ENCODE measurements at regions not wholly inside any gene's neighbourhood (a gene's known extent, or its start where the extent isn't known, plus 50 kb on each side); places are given as distances from the start of the nearest gene placed in this dataset.

DNA sequence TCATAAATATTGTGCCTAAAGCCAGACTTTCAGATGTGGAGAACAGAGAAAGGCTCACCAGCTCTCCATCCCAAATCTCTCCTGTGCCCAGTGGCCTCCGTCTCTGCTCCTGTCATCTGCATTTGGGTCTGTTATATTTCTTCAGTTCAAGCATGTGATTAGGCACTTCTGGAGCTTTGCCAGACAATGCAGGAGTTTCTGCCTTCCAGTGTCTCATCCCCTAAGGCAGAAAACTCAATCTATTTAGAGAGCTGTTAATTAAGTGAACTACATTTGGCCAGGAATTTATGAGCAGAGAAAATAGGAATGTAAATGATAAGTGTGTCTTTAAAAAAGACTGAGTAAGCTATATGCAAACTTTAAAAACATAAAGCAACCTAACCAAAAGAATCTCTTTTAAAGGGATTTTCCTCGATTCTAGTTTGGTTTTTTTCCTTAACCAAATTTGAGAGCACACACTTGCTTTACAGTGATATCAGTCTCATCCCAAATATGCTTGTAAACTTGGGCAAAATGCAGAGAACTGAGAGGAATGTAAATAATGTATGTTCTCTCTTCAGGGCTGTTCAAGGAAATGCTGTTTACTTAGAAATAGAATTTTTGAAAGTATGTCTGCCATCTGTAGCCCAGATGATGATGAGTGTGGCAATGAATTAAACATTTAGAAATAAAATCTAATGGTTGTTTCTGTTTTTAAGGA, 113.9 kb downstream of the ELOVL4 start:
- Mint-ChIP-seq H3K4me1 (no peaks in the 10 kb centered on the region), H3K36me3 (ENCODE audit: low read depth) (no peaks in the 10 kb centered on the region), H3K4me3 (no peak overlapping the region), H3K9me3 (ENCODE audit: low read depth) (no peaks in the 10 kb centered on the region), H3K27me3 (peaks cover 21% of the 10 kb centered on the region), H3K27ac (no peak overlapping the region)
- ChIA-PET POLR2A (no interaction called here), CTCF (no interaction called here)
- intact Hi-C loops (cut with DNase I, micrococcal nuclease), result no loop called here
- no peak for DNase-seq
- no peak for ATAC-seq

GRCh38 chr6:79832723-79833122, 114.6 kb downstream of the ELOVL4 start:
- ChIA-PET POLR2A (no interaction called here), CTCF (interaction anchor here (2.1 kb wide), 1 partner anchor 9 kb away, joined by 6 read pairs; no protein-coding TSS in a partner anchor)
- no peaks in the 10 kb centered on the region for H3K9me3 Mint-ChIP-seq (ENCODE audit: low read depth)
- DNase-seq (no peak), ATAC-seq (no peak)
- H3K36me3 Mint-ChIP-seq (ENCODE audit: low read depth), result no peaks in the 10 kb centered on the region
- peaks cover 22% of the 10 kb centered on the region for H3K27me3 Mint-ChIP-seq
- H3K4me1 Mint-ChIP-seq, result no peaks in the 10 kb centered on the region
- no peak overlapping the region for H3K4me3 Mint-ChIP-seq
- no peak overlapping the region for H3K27ac Mint-ChIP-seq
- intact Hi-C loops (cut with DNase I, micrococcal nuclease), result no loop called here

DNA sequence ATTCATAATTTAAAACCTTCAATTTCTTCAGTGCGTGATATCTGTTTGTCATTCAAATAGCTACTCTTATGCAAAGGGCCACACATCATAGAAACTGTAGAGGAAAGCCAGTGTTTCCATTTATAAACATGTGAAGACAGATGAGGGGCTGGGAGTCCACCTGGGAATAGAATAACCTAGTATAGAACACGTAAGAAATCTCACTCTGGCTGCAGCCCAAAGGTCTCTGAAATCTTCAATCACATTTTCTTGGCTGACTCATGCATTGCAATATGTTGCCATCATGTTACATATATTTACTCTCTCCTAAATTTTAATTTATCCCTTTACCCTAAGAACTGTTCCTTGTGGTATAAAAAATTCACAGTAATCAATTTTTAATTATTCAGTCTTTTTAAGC, 123.2 kb downstream of the ELOVL4 start:
- ChIA-PET CTCF (interaction anchor here (1.0 to 1.8 kb wide), 2 partner anchors 11 to 16 kb away, joined by 3 to 11 read pairs; no protein-coding TSS in a partner anchor), POLR2A (no interaction called here)
- Mint-ChIP-seq H3K4me1 (no peaks in the 10 kb centered on the region), H3K36me3 (ENCODE audit: low read depth) (no peaks in the 10 kb centered on the region), H3K4me3 (no peak overlapping the region), H3K9me3 (ENCODE audit: low read depth) (no peaks in the 10 kb centered on the region), H3K27me3 (peaks cover 18% of the 10 kb centered on the region), H3K27ac (no peak overlapping the region)
- no peak for ATAC-seq
- intact Hi-C loops (cut with DNase I, micrococcal nuclease), result no loop called here
- no peak for DNase-seq

- no peak overlapping the region for H3K27ac Mint-ChIP-seq
- intact Hi-C loops (cut with DNase I, micrococcal nuclease), result no loop called here
- ChIA-PET CTCF (interaction anchor here (0.5 kb wide), 1 partner anchor 188 kb away, joined by 5 read pairs; no protein-coding TSS in a partner anchor), POLR2A (no interaction called here)
- DNase-seq (no peak), ATAC-seq (no peak)
- peaks cover 12% of the 10 kb centered on the region for H3K27me3 Mint-ChIP-seq
- H3K4me3 Mint-ChIP-seq, result no peak overlapping the region
- H3K36me3 Mint-ChIP-seq (ENCODE audit: low read depth), result no peaks in the 10 kb centered on the region
- H3K4me1 Mint-ChIP-seq, result no peaks in the 10 kb centered on the region
- H3K9me3 Mint-ChIP-seq (ENCODE audit: low read depth), result no peaks in the 10 kb centered on the region
These were observed 125.5 kb downstream of the ELOVL4 start for GRCh38 chr6:79821859-79822258.

DNA sequence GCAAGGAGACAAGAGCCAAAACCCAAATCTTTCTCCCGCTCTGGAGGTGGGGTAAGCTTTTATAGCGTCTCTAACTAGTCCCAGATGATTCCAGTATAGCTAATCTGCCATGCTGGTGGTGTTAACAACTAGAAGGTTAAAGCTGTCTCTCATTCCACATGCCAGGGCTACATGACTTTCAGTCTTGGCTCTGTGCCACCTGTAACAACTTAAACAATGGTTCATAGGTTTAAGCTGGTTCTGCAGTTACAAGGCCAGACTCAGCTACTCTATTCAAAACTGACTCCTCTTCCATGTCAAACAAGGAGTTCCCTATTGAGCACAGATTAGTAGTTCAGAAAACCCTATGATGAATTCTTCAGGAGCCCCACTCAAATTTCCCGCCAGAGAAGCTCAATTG, 128.9 kb downstream of the ELOVL4 start:
- no peaks in the 10 kb centered on the region for H3K9me3 Mint-ChIP-seq (ENCODE audit: low read depth)
- no peak for ATAC-seq
- no peak overlapping the region for H3K27ac Mint-ChIP-seq

GRCh38 chr6:79814940-79815339, 132.4 kb downstream of the ELOVL4 start:
- ATAC-seq, result no peak
- ChIA-PET POLR2A (no interaction called here), CTCF (interaction anchor here (0.7 kb wide), 1 partner anchor 43 kb away, joined by 3 read pairs; no protein-coding TSS in a partner anchor)
- no peaks in the 10 kb centered on the region for H3K4me1 Mint-ChIP-seq
- peaks cover 4% of the 10 kb centered on the region for H3K27me3 Mint-ChIP-seq
- H3K4me3 Mint-ChIP-seq, result no peak overlapping the region
- DNase-seq, result no peak
- no peak overlapping the region for H3K27ac Mint-ChIP-seq
- no peaks in the 10 kb centered on the region for H3K9me3 Mint-ChIP-seq (ENCODE audit: low read depth)
- intact Hi-C loops (cut with DNase I, micrococcal nuclease), result loop anchor here (1.0 to 2.0 kb wide), 3 partner anchors 37 to 244 kb away; no protein-coding TSS in a partner anchor
- H3K36me3 Mint-ChIP-seq (ENCODE audit: low read depth), result no peaks in the 10 kb centered on the region

More for the DNA sequence above, 128.9 kb downstream of the ELOVL4 start:
- intact Hi-C loops (cut with DNase I, micrococcal nuclease), result no loop called here
- ChIA-PET CTCF (interaction anchor here (0.9 to 1.2 kb wide), 2 partner anchors 13 to 52 kb away, joined by 3 to 4 read pairs; no protein-coding TSS in a partner anchor), POLR2A (interaction anchor here (0.6 to 0.7 kb wide), 2 partner anchors 164 to 305 kb away, joined by 3 read pairs; no protein-coding TSS in a partner anchor)
- H3K4me1 Mint-ChIP-seq, result no peaks in the 10 kb centered on the region
- H3K27me3 Mint-ChIP-seq, result peaks cover 5% of the 10 kb centered on the region
- no peak for DNase-seq
- no peaks in the 10 kb centered on the region for H3K36me3 Mint-ChIP-seq (ENCODE audit: low read depth)
- H3K4me3 Mint-ChIP-seq, result no peak overlapping the region

DNA sequence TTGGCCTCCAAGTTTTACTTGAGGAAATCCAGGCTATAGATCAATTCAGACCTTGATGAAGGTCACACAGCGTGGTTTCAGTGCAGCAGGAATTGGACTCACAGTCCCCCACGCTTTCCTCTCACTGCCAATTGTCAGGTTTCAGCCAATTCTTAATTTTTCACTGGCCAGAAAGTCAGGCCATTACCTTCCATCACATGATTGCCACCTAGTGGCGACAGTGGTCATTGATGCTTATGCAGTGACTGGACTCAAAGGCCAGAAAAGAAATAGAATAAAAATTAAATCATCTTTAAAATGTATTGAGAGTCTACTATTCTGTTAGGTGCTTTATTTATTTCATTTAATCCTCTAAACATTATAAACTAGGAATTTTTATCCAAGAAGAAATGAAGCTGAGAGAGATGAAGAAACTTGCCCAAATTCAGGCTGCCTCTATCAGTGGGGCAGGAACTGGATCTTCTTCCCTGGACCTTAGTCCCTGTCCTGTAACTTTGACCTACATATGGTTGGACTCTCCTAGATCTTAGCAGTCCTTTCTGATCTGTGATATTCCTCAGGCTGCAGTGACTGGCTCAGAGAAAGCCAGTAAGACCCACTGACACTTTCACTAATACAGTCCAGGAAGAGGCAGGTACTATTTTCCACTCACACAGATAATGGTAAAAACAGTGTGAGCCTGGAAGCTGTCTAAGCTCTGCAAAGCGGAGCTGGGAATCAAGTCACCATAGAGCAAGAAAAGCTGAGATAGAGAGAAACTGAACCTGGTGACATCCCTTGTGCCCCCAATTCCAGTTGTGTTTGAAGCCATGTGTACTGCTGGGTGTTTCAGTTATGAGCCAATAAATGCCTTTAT, 133.3 kb downstream of the ELOVL4 start:
- Mint-ChIP-seq H3K27ac (no peak overlapping the region), H3K36me3 (ENCODE audit: low read depth) (no peaks in the 10 kb centered on the region), H3K27me3 (peaks cover 2% of the 10 kb centered on the region), H3K9me3 (ENCODE audit: low read depth) (no peaks in the 10 kb centered on the region), H3K4me3 (no peak overlapping the region), H3K4me1 (no peaks in the 10 kb centered on the region)
- ATAC-seq (peak; percentile 71), DNase-seq (peak; percentile 81)
- POLR2A ChIA-PET, result interaction anchor here (0.7 kb wide), 1 partner anchor 20 kb away, joined by 3 read pairs; no protein-coding TSS in a partner anchor
- CTCF ChIA-PET, result interaction anchor here (0.5 to 1.8 kb wide), 14 partner anchors 10 to 1313 kb away, joined by 3 to 11 read pairs (median 4); no protein-coding TSS in a partner anchor
- intact Hi-C loops (cut with DNase I, micrococcal nuclease), result loop anchor here (1.0 to 2.0 kb wide), 3 partner anchors 36 to 243 kb away; no protein-coding TSS in a partner anchor

DNA sequence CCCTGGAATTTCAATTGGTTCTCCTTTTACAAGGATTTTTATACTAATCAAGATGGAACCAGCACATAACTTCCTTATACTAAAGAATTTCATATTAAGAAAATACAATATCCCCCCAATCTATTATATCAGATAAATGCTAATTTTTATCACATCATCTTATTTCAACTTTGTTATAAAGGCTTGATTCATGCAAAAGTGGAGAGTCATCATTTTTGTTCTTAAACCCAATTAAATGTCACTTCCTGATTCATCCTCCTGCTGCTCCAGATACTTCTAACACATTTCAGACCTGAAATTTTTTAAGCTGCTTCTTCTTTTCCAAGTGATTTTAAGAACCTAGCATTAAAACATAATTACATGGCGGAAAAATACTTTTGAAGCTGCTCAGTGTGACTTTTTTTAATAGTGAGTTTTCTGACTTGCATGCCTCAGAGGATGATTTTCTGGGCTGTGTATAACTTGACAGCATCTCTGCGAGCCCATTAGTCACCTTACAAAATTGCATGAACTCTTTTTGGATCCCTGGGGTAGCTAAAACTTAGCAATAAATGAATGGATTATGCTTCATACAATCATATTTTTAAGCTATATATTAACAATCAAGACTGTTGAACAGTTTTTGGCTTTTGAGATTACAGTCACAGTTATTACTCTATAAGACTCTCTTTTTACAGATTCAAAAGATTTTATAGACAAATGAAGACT, 134.1 kb downstream of the ELOVL4 start:
- intact Hi-C loops (cut with DNase I, micrococcal nuclease), result no loop called here
- no peak for ATAC-seq
- POLR2A ChIA-PET, result interaction anchor here (0.7 kb wide), 1 partner anchor 19 kb away, joined by 3 read pairs; no protein-coding TSS in a partner anchor

GRCh38 chr6:79812195-79812594, 135.2 kb downstream of the ELOVL4 start:
- H3K36me3 Mint-ChIP-seq (ENCODE audit: low read depth), result no peaks in the 10 kb centered on the region
- ATAC-seq (no peak), DNase-seq (no peak)
- H3K27me3 Mint-ChIP-seq, result peaks cover 7% of the 10 kb centered on the region
- H3K9me3 Mint-ChIP-seq (ENCODE audit: low read depth), result no peaks in the 10 kb centered on the region
- no peak overlapping the region for H3K27ac Mint-ChIP-seq
- no peaks in the 10 kb centered on the region for H3K4me1 Mint-ChIP-seq
- ChIA-PET POLR2A (no interaction called here), CTCF (interaction anchor here (0.7 to 3.4 kb wide), 4 partner anchors 21 to 58 kb away, joined by 3 to 8 read pairs (median 4); no protein-coding TSS in a partner anchor)
- H3K4me3 Mint-ChIP-seq, result no peak overlapping the region
- intact Hi-C loops (cut with DNase I, micrococcal nuclease), result no loop called here

More for the DNA sequence above, 134.1 kb downstream of the ELOVL4 start:
- DNase-seq, result no peak
- no peaks in the 10 kb centered on the region for H3K36me3 Mint-ChIP-seq (ENCODE audit: low read depth)
- CTCF ChIA-PET, result interaction anchor here (0.5 to 1.8 kb wide), 14 partner anchors 10 to 820 kb away, joined by 3 to 11 read pairs (median 4); no protein-coding TSS in a partner anchor
- no peaks in the 10 kb centered on the region for H3K9me3 Mint-ChIP-seq (ENCODE audit: low read depth)
- no peak overlapping the region for H3K4me3 Mint-ChIP-seq
- H3K27ac Mint-ChIP-seq, result no peak overlapping the region
- H3K4me1 Mint-ChIP-seq, result no peaks in the 10 kb centered on the region
- H3K27me3 Mint-ChIP-seq, result peaks cover 5% of the 10 kb centered on the region

GRCh38 chr6:79810871-79811270, 136.5 kb downstream of the ELOVL4 start:
- H3K27me3 Mint-ChIP-seq, result peaks cover 9% of the 10 kb centered on the region
- H3K4me1 Mint-ChIP-seq, result no peaks in the 10 kb centered on the region
- H3K27ac Mint-ChIP-seq, result no peak overlapping the region
- H3K4me3 Mint-ChIP-seq, result no peak overlapping the region
- no peak for ATAC-seq
- intact Hi-C loops (cut with DNase I, micrococcal nuclease), result no loop called here
- CTCF ChIA-PET, result interaction anchor here (1.5 to 3.4 kb wide), 3 partner anchors 9 to 59 kb away, joined by 3 to 8 read pairs (median 6); no protein-coding TSS in a partner anchor
- DNase-seq, result no peak
- POLR2A ChIA-PET, result no interaction called here
- no peaks in the 10 kb centered on the region for H3K36me3 Mint-ChIP-seq (ENCODE audit: low read depth)
- peaks cover 2% of the 10 kb centered on the region for H3K9me3 Mint-ChIP-seq (ENCODE audit: low read depth)
